Liver (tissue), 8 donors: ENCODE measurements at regions not wholly inside any gene's neighbourhood (a gene's known extent, or its start where the extent isn't known, plus 50 kb on each side); places are given as distances from the start of the nearest gene placed in this dataset.

Experiments used
- DNase-seq: peaks from one replicate; pipeline ENCODE4 v3.0.0-alpha.2; 2017; ENCODE audit warnings: low spot score
- H3K27ac ChIP-seq, 2 donors: one replicate each; pipeline ENCODE4 v1.7.0; 2013; ENCODE audit warnings: inconsistent platforms in 2 of 2, low read length in 2 of 2, control low read depth in 1 of 2, low read depth in 1 of 2, mild to moderate bottlenecking in 1 of 2
- H3K27me3 ChIP-seq, 4 donors: one replicate each; pipeline versions ENCODE4 v1.6.1 to v1.7.0; 2013; ENCODE audit warnings: low read length in 3 of 4, inconsistent platforms in 1 of 4, mild to moderate bottlenecking in 1 of 4, moderate library complexity in 1 of 4; ENCODE audit not compliant: control insufficient read depth in 4 of 4, insufficient read depth in 4 of 4
- H3K36me3 ChIP-seq, 4 donors: one replicate each; pipeline versions ENCODE4 v1.6.1 to v1.7.0; 2013; ENCODE audit warnings: low read length in 3 of 4, mild to moderate bottlenecking in 3 of 4, low read depth in 1 of 4, moderate library complexity in 1 of 4; ENCODE audit not compliant: control insufficient read depth in 4 of 4, insufficient read depth in 3 of 4
- H3K4me1 ChIP-seq, 4 donors: one replicate each; pipeline versions ENCODE4 v1.6.1 to v1.7.0; 2013; ENCODE audit warnings: low read length in 3 of 4, mild to moderate bottlenecking in 3 of 4, moderate library complexity in 1 of 4; ENCODE audit not compliant: control insufficient read depth in 4 of 4, insufficient read depth in 4 of 4
- H3K4me3 ChIP-seq, 3 donors: one replicate each; pipeline versions ENCODE4 v1.6.1 to v1.7.0; 2013; ENCODE audit warnings: low read length in 3 of 3, control low read depth in 1 of 3, low read depth in 1 of 3, mild to moderate bottlenecking in 1 of 3
- H3K9ac ChIP-seq, 2 donors: one replicate each; pipeline ENCODE4 v1.7.0; 2013; ENCODE audit warnings: low read length in 2 of 2, mild to moderate bottlenecking in 2 of 2, moderate library complexity in 2 of 2, control low read depth in 1 of 2, low read depth in 1 of 2
- H3K9me3 ChIP-seq, 4 donors: one replicate each; pipeline versions ENCODE4 v1.6.1 to v1.7.0; 2013; ENCODE audit warnings: low read length in 3 of 4; ENCODE audit not compliant: control insufficient read depth in 4 of 4
- CTCF ChIP-seq: fragments of 150-350 bp; IDR thresholded peaks from 2 replicates; pipeline ENCODE4 v1.5.1; 2017; ENCODE audit warnings: improper control_type of control experiment, low read depth, low read length; ENCODE audit not compliant: missing input control
- EGR1 ChIP-seq, 2 donors: IDR thresholded peaks; 2 replicates each; pipeline ENCODE4 v1.6.1; 2016 to 2018; ENCODE audit warnings: antibody characterized with exemption in 2 of 2, low read depth in 2 of 2
- FOXA1 ChIP-seq: IDR thresholded peaks from 2 replicates; pipeline ENCODE4 v1.6.1; 2016; ENCODE audit warnings: antibody characterized with exemption
- FOXA2 ChIP-seq: IDR thresholded peaks from 2 replicates; pipeline ENCODE4 v1.6.1; 2016; ENCODE audit warnings: antibody characterized with exemption
- GABPA ChIP-seq, 2 donors: IDR thresholded peaks in 1 of 2; conservative IDR thresholded peaks in 1 of 2; 2 replicates each; pipeline ENCODE4 v1.6.1; 2016; ENCODE audit warnings: antibody characterized with exemption in 2 of 2, mild to moderate bottlenecking in 1 of 2, moderate library complexity in 1 of 2
- HNF4G ChIP-seq: IDR thresholded peaks from 2 replicates; pipeline ENCODE4 v1.6.1; 2016; ENCODE audit warnings: antibody characterized with exemption
- MAX ChIP-seq: IDR thresholded peaks from 2 replicates; pipeline ENCODE4 v1.6.1; 2016; ENCODE audit warnings: antibody characterized with exemption
- NR2F2 ChIP-seq: IDR thresholded peaks from 2 replicates; pipeline ENCODE4 v1.6.1; 2016; ENCODE audit warnings: antibody characterized with exemption
- REST ChIP-seq: IDR thresholded peaks from 2 replicates; pipeline ENCODE4 v1.6.1; 2016; ENCODE audit warnings: antibody characterized with exemption, mild to moderate bottlenecking
- ZBTB33 ChIP-seq: IDR thresholded peaks from 2 replicates; pipeline ENCODE4 v1.6.1; 2016; ENCODE audit warnings: antibody characterized with exemption
- WGBS: extraction: QIAGEN DNeasy Blood & Tissue Kit; methylation state at CpG from one replicate; pipeline ENCODE4 v1.1.7; 2013; 5-methylcytosine and 5-hydroxymethylcytosine counted together
- donor health status: healthy.
- donor health status: healthy.
- donor health status: healthy.
- donor health status: healthy.
- donor health status: healthy.

GRCh38 chr14:82159624-82160023, 626.0 kb upstream of the SEL1L start (continued):
- TF ChIP-seq EGR1 (IDR thresholded peaks at IDR 0.05; ENCODE audit: low read depth in 2 of 2) (no peak), CTCF (no peak), GABPA (IDR thresholded peaks at IDR 0.05 in 1 of 2, conservative IDR thresholded peaks at IDR 0.05 in 1 of 2) (no peak), FOXA2 (no peak)

- no peak overlapping the region for H3K9ac ChIP-seq
- no peak overlapping the region for H3K4me3 ChIP-seq
- H3K4me1 ChIP-seq: no peaks in the 10 kb centered on the region
- TF ChIP-seq MAX: no peak
- WGBS: 62% methylated on average over 2 of the region's 2 CpGs
- H3K27me3 ChIP-seq: peaks cover 0 to 4% (median 0%) of the 10 kb centered on the region in 4 donors
- H3K27ac ChIP-seq: no peak overlapping the region
- DNase-seq: no peak
- H3K36me3 ChIP-seq: no peaks in the 10 kb centered on the region
- H3K9me3 ChIP-seq: no peaks in the 10 kb centered on the region
Measured at GRCh38 chr14:82180139-82180538, 646.5 kb upstream of the SEL1L start.

GRCh38 chr14:82182646-82183045, 649.0 kb upstream of the SEL1L start:
- no peaks in the 10 kb centered on the region for H3K4me1 ChIP-seq
- TF ChIP-seq NR2F2 (no peak), FOXA1 (no peak), HNF4G (no peak), ZBTB33 (no peak), REST (no peak)
- no peak overlapping the region for H3K4me3 ChIP-seq
- H3K9me3 ChIP-seq: no peaks in the 10 kb centered on the region
- no peaks in the 10 kb centered on the region for H3K36me3 ChIP-seq
- no peak overlapping the region for H3K9ac ChIP-seq
- DNase-seq: no peak
- H3K27me3 ChIP-seq: no peaks in the 10 kb centered on the region
- H3K27ac ChIP-seq: no peak overlapping the region
